ENCODE measurements at regions not wholly inside any gene's neighbourhood (a gene's known extent, or its start where the extent isn't known, plus 50 kb on each side); places are given as distances from the start of the nearest gene placed in this dataset.
"Not testable (repeated sequence)": the region's sequence is repeated elsewhere in the genome, so short reads cannot be mapped to it uniquely, and the experiment has no call there.

- Histone ChIP-seq H4K20me1 (ENCODE audit: insufficient read depth, low read length) (no peaks in the 10 kb centered on the region), H3K9me2 (replicated peaks; ENCODE audit: insufficient read depth, low read length) (no peaks in the 10 kb centered on the region), H3F3A (ENCODE audit: insufficient read depth, low read length) (no peaks in the 10 kb centered on the region), H3K9me3 (replicated peaks; ENCODE audit: insufficient read depth, low read length) (no peaks in the 10 kb centered on the region), H3K36me3 (replicated peaks; ENCODE audit: insufficient read depth, low read length) (no peaks in the 10 kb centered on the region), H3K4me2 (ENCODE audit: low read depth, low read length) (no peak overlapping the region), H3K4me3 (ENCODE audit: low read length) (no peak overlapping the region), H3K79me2 (ENCODE audit: low read length) (no peaks in the 10 kb centered on the region), H3K9ac (ENCODE audit: low read length) (no peak overlapping the region), H3K27me3 (replicated peaks; ENCODE audit: insufficient read depth, low read length) (no peaks in the 10 kb centered on the region), H3K4me1 (ENCODE audit: low read length) (no peaks in the 10 kb centered on the region), H3K27ac (ENCODE audit: low read length) (no peak overlapping the region), H2AFZ (ENCODE audit: low read length) (no peak overlapping the region)
- no peak for TF ChIP-seq EZH2 (optimal IDR thresholded peaks at IDR 0.05; ENCODE audit: low read depth, low read length)
- TF ChIP-seq EZH2phosphoT487 (IDR thresholded peaks at IDR 0.05; ENCODE audit: low read length), result no peak
- no peak for TF ChIP-seq CTCF (IDR thresholded peaks at IDR 0.05; ENCODE audit: low read length)
- DNase-seq, result no peak
These were observed 255.9 kb upstream of the ACO1 start for GRCh38 chr9:32128546-32128945.

DNA sequence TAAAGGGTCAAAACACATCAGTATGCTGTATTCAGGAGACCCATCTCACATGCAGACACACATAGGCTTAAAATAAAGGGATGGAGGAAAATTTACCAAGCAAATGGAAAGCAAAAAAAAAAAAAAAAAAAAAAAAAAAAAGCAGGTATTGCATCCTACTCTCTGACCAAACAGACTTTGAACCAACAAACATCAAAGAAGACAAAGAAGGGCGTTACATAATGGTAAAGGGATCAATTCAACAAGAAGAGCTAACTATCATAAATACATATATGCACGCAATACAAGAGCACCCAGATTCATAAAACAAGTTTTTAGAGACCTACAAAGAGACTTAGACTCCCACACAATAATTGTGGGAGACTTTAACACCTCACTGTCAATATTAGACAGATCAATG lies 253.7 kb upstream of the ACO1 start:
- DNase-seq; H3K9me3 ChIP-seq (replicated peaks; ENCODE audit: insufficient read depth, low read length); H3K9me2 ChIP-seq (replicated peaks; ENCODE audit: insufficient read depth, low read length); H2AFZ ChIP-seq (ENCODE audit: low read length); H4K20me1 ChIP-seq (ENCODE audit: insufficient read depth, low read length); H3F3A ChIP-seq (ENCODE audit: insufficient read depth, low read length); H3K27ac ChIP-seq (ENCODE audit: low read length); H3K4me2 ChIP-seq (ENCODE audit: low read depth, low read length); H3K4me3 ChIP-seq (ENCODE audit: low read length); H3K79me2 ChIP-seq (ENCODE audit: low read length); H3K4me1 ChIP-seq (ENCODE audit: low read length); H3K27me3 ChIP-seq (replicated peaks; ENCODE audit: insufficient read depth, low read length); H3K36me3 ChIP-seq (replicated peaks; ENCODE audit: insufficient read depth, low read length); H3K9ac ChIP-seq (ENCODE audit: low read length): not testable (repeated sequence)

GRCh38 chr9:32136700-32137339 lies 247.6 kb upstream of the ACO1 start:
- Histone ChIP-seq H2AFZ (ENCODE audit: low read length) (no peak overlapping the region), H3F3A (ENCODE audit: insufficient read depth, low read length) (no peaks in the 10 kb centered on the region), H3K9me2 (replicated peaks; ENCODE audit: insufficient read depth, low read length) (no peaks in the 10 kb centered on the region), H3K79me2 (ENCODE audit: low read length) (no peaks in the 10 kb centered on the region), H3K4me2 (ENCODE audit: low read depth, low read length) (no peak overlapping the region), H3K4me3 (ENCODE audit: low read length) (no peak overlapping the region), H3K27ac (ENCODE audit: low read length) (no peak overlapping the region), H3K9me3 (replicated peaks; ENCODE audit: insufficient read depth, low read length) (no peaks in the 10 kb centered on the region), H3K36me3 (replicated peaks; ENCODE audit: insufficient read depth, low read length) (no peaks in the 10 kb centered on the region), H4K20me1 (ENCODE audit: insufficient read depth, low read length) (no peaks in the 10 kb centered on the region), H3K27me3 (replicated peaks; ENCODE audit: insufficient read depth, low read length) (no peaks in the 10 kb centered on the region), H3K9ac (ENCODE audit: low read length) (no peak overlapping the region), H3K4me1 (ENCODE audit: low read length) (no peaks in the 10 kb centered on the region)
- TF ChIP-seq EZH2 (optimal IDR thresholded peaks at IDR 0.05; ENCODE audit: low read depth, low read length) (no peak), EZH2phosphoT487 (IDR thresholded peaks at IDR 0.05; ENCODE audit: low read length) (no peak), CTCF (IDR thresholded peaks at IDR 0.05; ENCODE audit: low read length) (no peak)
- no peak for DNase-seq

GRCh38 chr9:32142074-32142473 lies 242.4 kb upstream of the ACO1 start:
- Histone ChIP-seq H3K27me3 (replicated peaks; ENCODE audit: insufficient read depth, low read length) (no peaks in the 10 kb centered on the region), H3K9me3 (replicated peaks; ENCODE audit: insufficient read depth, low read length) (no peaks in the 10 kb centered on the region), H3F3A (ENCODE audit: insufficient read depth, low read length) (no peaks in the 10 kb centered on the region), H4K20me1 (ENCODE audit: insufficient read depth, low read length) (no peaks in the 10 kb centered on the region), H3K4me2 (ENCODE audit: low read depth, low read length) (no peak overlapping the region), H3K9ac (ENCODE audit: low read length) (no peak overlapping the region), H2AFZ (ENCODE audit: low read length) (no peak overlapping the region), H3K4me1 (ENCODE audit: low read length) (no peaks in the 10 kb centered on the region), H3K36me3 (replicated peaks; ENCODE audit: insufficient read depth, low read length) (no peaks in the 10 kb centered on the region), H3K4me3 (ENCODE audit: low read length) (no peak overlapping the region), H3K27ac (ENCODE audit: low read length) (no peak overlapping the region), H3K9me2 (replicated peaks; ENCODE audit: insufficient read depth, low read length) (no peaks in the 10 kb centered on the region), H3K79me2 (ENCODE audit: low read length) (no peaks in the 10 kb centered on the region)
- no peak for TF ChIP-seq CTCF (IDR thresholded peaks at IDR 0.05; ENCODE audit: low read length)
- TF ChIP-seq EZH2phosphoT487 (IDR thresholded peaks at IDR 0.05; ENCODE audit: low read length), result no peak
- TF ChIP-seq EZH2 (optimal IDR thresholded peaks at IDR 0.05; ENCODE audit: low read depth, low read length), result no peak
- DNase-seq, result no peak
